T47D (cell line): ENCODE measurements at regions not wholly inside any gene's neighbourhood (a gene's known extent, or its start where the extent isn't known, plus 50 kb on each side); places are given as distances from the start of the nearest gene placed in this dataset.

Source experiments
- DNase-seq, 2 experiments: peaks; one replicate each; pipeline versions ENCODE4 v3.0.0 to v3.0.0-alpha.2; 2011 to 2012; ENCODE audit warnings: low read depth in 1 of 2, low spot score in 1 of 2
- JUND ChIP-seq: IDR thresholded peaks from 2 replicates; pipeline ENCODE4 v1.6.1; 2012; ENCODE audit warnings: low read depth
- in situ Hi-C: cut with HindIII; loops from 2 replicates; pipeline ENCODE4 v1.10.0; 2016; ENCODE audit warnings: low sequenced_read_pairs, low pct_unique_long_range_greater_than_20kb

DNA sequence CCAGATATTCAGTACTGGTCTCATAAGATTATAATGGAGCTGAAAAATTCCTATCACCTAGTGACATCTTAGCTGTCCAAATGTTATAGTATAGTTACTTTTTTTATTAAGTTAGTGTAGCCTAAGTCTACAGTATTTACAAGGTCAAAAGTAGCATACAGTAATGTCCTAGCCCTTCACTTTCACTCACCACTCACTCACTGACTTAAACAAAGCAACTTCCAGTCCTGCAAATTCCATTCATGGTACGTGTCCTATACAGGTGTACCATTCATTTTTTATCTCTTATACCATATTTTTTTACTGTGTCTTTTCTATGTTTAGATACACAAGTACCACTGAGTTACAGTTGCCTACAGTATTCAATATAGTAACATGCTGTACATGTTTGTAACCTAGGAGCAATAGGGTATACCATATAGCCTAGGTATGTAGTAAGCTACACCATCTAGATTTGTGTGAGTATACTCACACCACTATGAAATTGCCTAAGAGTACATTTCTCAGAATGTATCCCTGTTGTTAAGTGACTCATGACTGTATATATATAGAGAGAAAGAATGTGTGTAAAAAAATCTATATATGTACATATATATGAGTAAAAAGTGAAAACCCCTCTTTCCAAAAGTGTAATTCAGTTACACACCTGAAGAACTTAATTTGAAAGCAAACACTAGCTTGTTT, 234.8 kb upstream of the WWC1 start:
- no peak for TF ChIP-seq JUND
- DNase-seq, result no peak
- in situ Hi-C loops, result no loop called here

GRCh38 chr5:168057905-168058304, 233.5 kb upstream of the WWC1 start:
- TF ChIP-seq JUND, result no peak
- DNase-seq, result peak in 1 of 2 experiments; percentile 49
- in situ Hi-C loops, result no loop called here

DNA sequence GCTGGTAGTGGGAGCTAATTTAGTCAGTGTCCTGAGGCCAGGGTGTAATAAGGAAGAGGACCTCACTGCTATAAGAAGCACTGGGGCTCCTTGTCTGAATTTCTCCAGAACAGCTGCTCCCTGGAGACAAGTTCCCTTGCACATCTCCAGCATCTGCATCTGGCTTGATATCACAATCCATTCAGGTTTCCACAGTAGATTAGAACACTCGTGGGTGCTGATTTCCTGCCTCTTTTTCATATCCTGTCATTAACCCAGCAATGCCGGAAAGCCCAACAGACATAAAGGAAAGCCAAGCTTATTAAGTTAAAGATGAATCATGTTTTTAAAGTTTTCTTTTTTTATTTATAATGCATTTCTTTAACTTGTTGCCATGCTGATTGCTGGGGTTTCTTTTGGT, 232.3 kb upstream of the WWC1 start:
- no peak for DNase-seq
- no peak for TF ChIP-seq JUND
- in situ Hi-C loops, result no loop called here

DNA sequence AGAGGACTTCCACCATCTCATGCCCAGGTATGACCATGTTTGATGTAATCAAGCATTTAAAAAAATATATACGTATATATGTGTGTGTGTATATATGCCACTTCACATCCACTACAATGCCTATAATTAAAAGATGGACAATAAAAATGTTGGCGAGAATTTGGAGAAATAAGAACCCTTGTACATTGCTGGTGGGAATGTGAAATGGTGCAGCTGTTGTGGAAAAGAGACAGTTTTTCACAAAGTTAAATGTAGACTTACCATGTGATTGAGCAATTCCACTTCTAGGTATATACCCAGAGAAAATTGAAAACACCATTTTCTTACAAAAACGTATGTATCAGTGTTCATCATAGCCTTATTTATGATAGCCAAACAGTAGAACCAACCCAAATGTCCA, 229.2 kb upstream of the WWC1 start:
- no peak for DNase-seq
- TF ChIP-seq JUND, result no peak
- in situ Hi-C loops, result no loop called here

DNA sequence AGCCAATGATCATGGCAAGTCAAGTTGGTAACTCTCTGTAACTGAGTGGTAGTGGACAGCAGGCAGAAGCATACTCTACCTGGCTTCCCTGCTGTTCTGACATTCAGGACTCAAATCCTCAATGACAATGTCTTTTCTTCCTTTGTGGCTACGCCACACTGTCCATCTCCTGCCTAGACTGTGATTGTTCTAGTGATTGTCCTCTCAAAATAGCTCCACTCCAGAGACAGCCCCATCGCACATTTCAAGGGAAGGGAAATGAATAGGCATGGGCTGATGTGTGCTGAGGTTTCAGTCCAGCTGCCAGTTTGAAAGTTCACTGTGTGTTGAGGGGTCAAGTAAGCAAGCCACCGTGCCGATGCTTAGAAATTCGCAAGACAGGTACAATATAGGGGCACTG, 227.0 kb upstream of the WWC1 start:
- in situ Hi-C loops, result no loop called here
- TF ChIP-seq JUND, result no peak
- DNase-seq, result no peak

DNA sequence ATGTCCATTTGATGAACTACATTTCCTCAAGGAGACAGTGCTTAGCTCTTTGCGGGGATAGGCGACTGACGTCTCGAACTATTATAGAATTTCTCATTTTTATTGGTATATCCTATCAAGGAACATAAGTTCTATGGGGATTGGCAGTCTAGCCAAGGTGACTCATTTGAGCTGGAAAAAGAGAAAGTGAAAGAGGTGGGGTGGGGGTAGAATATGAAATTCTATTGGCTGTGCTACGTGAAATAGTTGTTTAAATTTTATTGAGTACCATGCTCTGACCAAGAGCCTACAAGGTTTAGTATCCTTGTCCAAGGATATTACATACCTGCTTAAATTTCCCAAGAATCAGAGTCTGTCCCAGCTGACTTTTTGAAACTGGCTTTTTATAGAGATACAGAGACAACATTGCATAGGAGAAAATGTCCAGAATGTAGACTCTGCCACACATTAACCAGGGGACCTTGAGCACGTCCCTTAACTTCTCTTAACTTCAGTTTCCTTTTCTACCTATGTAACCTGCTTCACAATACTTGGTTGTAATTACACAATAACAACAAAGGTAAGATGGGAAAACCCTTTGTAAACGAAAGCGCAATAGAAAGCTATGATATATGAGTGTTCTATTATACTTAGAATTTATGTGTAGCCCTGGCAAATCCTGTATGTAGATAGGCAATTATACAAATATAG, 226.4 kb upstream of the WWC1 start:
- in situ Hi-C loops, result no loop called here
- TF ChIP-seq JUND, result no peak
- no peak for DNase-seq

- no peak for TF ChIP-seq JUND
- no peak for DNase-seq
Measured at GRCh38 chr5:168066536-168067208, 224.8 kb upstream of the WWC1 start.

DNA sequence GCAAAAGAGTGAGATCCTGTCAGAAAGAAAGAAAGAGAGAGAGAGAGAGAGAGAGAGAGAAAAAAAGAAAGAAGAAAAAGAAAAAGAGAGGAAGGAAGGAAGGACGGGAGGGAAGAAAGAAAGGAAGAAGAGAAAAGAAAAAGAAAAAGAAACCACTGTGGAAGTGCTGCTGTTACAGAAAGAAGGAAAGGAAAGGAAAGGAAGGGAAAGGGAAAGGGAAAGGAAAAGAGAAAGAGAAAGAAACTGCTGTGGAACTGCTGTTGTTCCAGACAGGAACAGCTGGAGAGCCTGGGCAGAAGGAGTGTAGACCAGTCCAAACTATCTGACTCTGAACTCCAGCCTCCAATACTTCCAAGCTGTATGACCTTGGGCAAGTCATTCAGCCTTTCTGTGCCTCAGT, 220.7 kb upstream of the WWC1 start:
- TF ChIP-seq JUND, result no peak
- DNase-seq, result no peak
- in situ Hi-C loops, result no loop called here

More at GRCh38 chr5:168066536-168067208, 224.8 kb upstream of the WWC1 start:
- in situ Hi-C loops, result no loop called here

- in situ Hi-C loops, result no loop called here
- no peak for DNase-seq
- TF ChIP-seq JUND, result no peak
Measured at GRCh38 chr5:168072665-168073064, 218.8 kb upstream of the WWC1 start.

GRCh38 chr5:168073311-168073710, 218.1 kb upstream of the WWC1 start:
- no peak for TF ChIP-seq JUND

GRCh38 chr5:168073991-168074800, 217.2 kb upstream of the WWC1 start:
- no peak for TF ChIP-seq JUND
- DNase-seq, result no peak
- in situ Hi-C loops, result no loop called here

More at GRCh38 chr5:168073311-168073710, 218.1 kb upstream of the WWC1 start:
- in situ Hi-C loops, result no loop called here
- DNase-seq, result no peak

GRCh38 chr5:168075387-168075786, 216.1 kb upstream of the WWC1 start:
- in situ Hi-C loops, result no loop called here
- TF ChIP-seq JUND, result no peak

GRCh38 chr5:168076561-168076991, 214.9 kb upstream of the WWC1 start:
- in situ Hi-C loops, result no loop called here
- TF ChIP-seq JUND, result no peak
- peak in 1 of 2 experiments; percentile 22 for DNase-seq

More at GRCh38 chr5:168075387-168075786, 216.1 kb upstream of the WWC1 start:
- no peak for DNase-seq
